DND-41 (cell line): ENCODE measurements at regions not wholly inside any gene's neighbourhood (a gene's known extent, or its start where the extent isn't known, plus 50 kb on each side); places are given as distances from the start of the nearest gene placed in this dataset.

Experiments used
- ATAC-seq: fragments of 200-7000 bp; cut with Tn5 transposase; 3 replicates; pipeline ENCODE4 v1.9.1; 2021; ENCODE audit warnings: low read depth; ENCODE audit not compliant: insufficient read depth
- DNase-seq: peaks from one replicate; pipeline ENCODE4 v3.0.0-alpha.2; 2020
- H2AFZ ChIP-seq: 2 replicates; pipeline ENCODE4 v1.6.0; 2012; ENCODE audit warnings: low read depth, low read length
- H3K27ac ChIP-seq: 2 replicates; pipeline ENCODE4 v1.5.1; 2012; ENCODE audit warnings: low read length, inconsistent platforms
- H3K27me3 ChIP-seq: fragments of 200-600 bp; sonication (generic); 2 replicates; pipeline ENCODE4 v1.6.0; 2012; ENCODE audit warnings: low read length, mild to moderate bottlenecking, inconsistent platforms; ENCODE audit not compliant: insufficient read depth, poor library complexity
- H3K36me3 ChIP-seq: 2 replicates; pipeline ENCODE4 v1.5.1; 2012; ENCODE audit warnings: low read length, inconsistent platforms; ENCODE audit not compliant: insufficient read depth
- H3K4me1 ChIP-seq: 2 replicates; pipeline ENCODE4 v1.5.1; 2012; ENCODE audit warnings: mild to moderate bottlenecking, low read length; ENCODE audit not compliant: insufficient read depth
- H3K4me2 ChIP-seq: 2 replicates; pipeline ENCODE4 v1.6.0; 2012; ENCODE audit warnings: mild to moderate bottlenecking, moderate library complexity, low read length, inconsistent platforms; ENCODE audit not compliant: insufficient read depth
- H3K4me3 ChIP-seq, 2 experiments: fragments of 200-600 bp in 1 of 2; shearing (Covaris generic) in 1 of 2; 2 replicates each; pipeline ENCODE4 v1.5.1; 2012 to 2016; ENCODE audit warnings: inconsistent platforms in 2 of 2, low read length in 2 of 2, mild to moderate bottlenecking in 2 of 2, low read depth in 1 of 2, moderate library complexity in 1 of 2
- H3K79me2 ChIP-seq: 2 replicates; pipeline ENCODE4 v1.6.0; 2012; ENCODE audit warnings: low read length, inconsistent platforms; ENCODE audit not compliant: insufficient read depth
- H3K9ac ChIP-seq: 2 replicates; pipeline ENCODE4 v1.6.0; 2012; ENCODE audit warnings: low read depth, mild to moderate bottlenecking, inconsistent platforms, low read length, moderate library complexity
- H3K9me3 ChIP-seq: 2 replicates; pipeline ENCODE4 v1.5.1; 2012; ENCODE audit warnings: low read length, moderate library complexity, mild to moderate bottlenecking, inconsistent platforms; ENCODE audit not compliant: insufficient read depth, severe bottlenecking
- H4K20me1 ChIP-seq: 2 replicates; pipeline ENCODE4 v1.6.0; 2012; ENCODE audit warnings: low read length; ENCODE audit not compliant: insufficient read depth
- EZH2 ChIP-seq: IDR thresholded peaks from 3 replicates; pipeline ENCODE4 v1.6.1; 2012; ENCODE audit warnings: borderline replicate concordance, low read depth, mild to moderate bottlenecking, moderate library complexity, low read length, inconsistent platforms; ENCODE audit not compliant: severe bottlenecking
- TF ChIP-seq, protein P1 (sequence below): IDR thresholded peaks from 2 replicates; pipeline ENCODE4 v1.5.1; 2012; ENCODE audit warnings: borderline replicate concordance, low read length, moderate library complexity, mild to moderate bottlenecking; ENCODE audit not compliant: poor library complexity, severe bottlenecking; ENCODE audit errors: extremely low read depth

- Histone ChIP-seq H3K4me3 (no peak overlapping the region), H3K9ac (no peak overlapping the region), H3K4me2 (no peak overlapping the region), H3K27ac (no peak overlapping the region), H3K36me3 (no peaks in the 10 kb centered on the region), H3K4me1 (no peaks in the 10 kb centered on the region), H3K79me2 (no peaks in the 10 kb centered on the region), H3K27me3 (no peaks in the 10 kb centered on the region), H3K9me3 (no peaks in the 10 kb centered on the region), H2AFZ (no peak overlapping the region), H4K20me1 (no peaks in the 10 kb centered on the region)
- no peak for DNase-seq
- TF ChIP-seq, protein P1, sequence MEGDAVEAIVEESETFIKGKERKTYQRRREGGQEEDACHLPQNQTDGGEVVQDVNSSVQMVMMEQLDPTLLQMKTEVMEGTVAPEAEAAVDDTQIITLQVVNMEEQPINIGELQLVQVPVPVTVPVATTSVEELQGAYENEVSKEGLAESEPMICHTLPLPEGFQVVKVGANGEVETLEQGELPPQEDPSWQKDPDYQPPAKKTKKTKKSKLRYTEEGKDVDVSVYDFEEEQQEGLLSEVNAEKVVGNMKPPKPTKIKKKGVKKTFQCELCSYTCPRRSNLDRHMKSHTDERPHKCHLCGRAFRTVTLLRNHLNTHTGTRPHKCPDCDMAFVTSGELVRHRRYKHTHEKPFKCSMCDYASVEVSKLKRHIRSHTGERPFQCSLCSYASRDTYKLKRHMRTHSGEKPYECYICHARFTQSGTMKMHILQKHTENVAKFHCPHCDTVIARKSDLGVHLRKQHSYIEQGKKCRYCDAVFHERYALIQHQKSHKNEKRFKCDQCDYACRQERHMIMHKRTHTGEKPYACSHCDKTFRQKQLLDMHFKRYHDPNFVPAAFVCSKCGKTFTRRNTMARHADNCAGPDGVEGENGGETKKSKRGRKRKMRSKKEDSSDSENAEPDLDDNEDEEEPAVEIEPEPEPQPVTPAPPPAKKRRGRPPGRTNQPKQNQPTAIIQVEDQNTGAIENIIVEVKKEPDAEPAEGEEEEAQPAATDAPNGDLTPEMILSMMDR: no peak
- TF ChIP-seq EZH2: no peak
- no peak for ATAC-seq
Measured at GRCh38 chr15:67977414-67978089, 76.6 kb upstream of the PIAS1 start.

GRCh38 chr15:67979281-67979680 is 74.8 kb upstream of the PIAS1 start:
- no peaks in the 10 kb centered on the region for H3K4me1 ChIP-seq
- no peaks in the 10 kb centered on the region for H3K27me3 ChIP-seq
- H3K9me3 ChIP-seq: no peaks in the 10 kb centered on the region
- no peaks in the 10 kb centered on the region for H3K36me3 ChIP-seq
- H2AFZ ChIP-seq: no peak overlapping the region
- no peaks in the 10 kb centered on the region for H4K20me1 ChIP-seq
- H3K9ac ChIP-seq: no peak overlapping the region
- no peak for DNase-seq
- no peaks in the 10 kb centered on the region for H3K79me2 ChIP-seq
- no peak for TF ChIP-seq EZH2
- TF ChIP-seq, protein P1: no peak
- no peak overlapping the region for H3K27ac ChIP-seq
- no peak for ATAC-seq
- H3K4me3 ChIP-seq: no peak overlapping the region
- H3K4me2 ChIP-seq: no peak overlapping the region

- no peak for DNase-seq
- H3K9me3 ChIP-seq: no peaks in the 10 kb centered on the region
- no peak overlapping the region for H3K4me2 ChIP-seq
- ATAC-seq: no peak
- no peak overlapping the region for H3K4me3 ChIP-seq
- H3K27me3 ChIP-seq: no peaks in the 10 kb centered on the region
- no peak overlapping the region for H3K27ac ChIP-seq
- no peak overlapping the region for H3K9ac ChIP-seq
- no peaks in the 10 kb centered on the region for H3K4me1 ChIP-seq
- no peak overlapping the region for H2AFZ ChIP-seq
- no peaks in the 10 kb centered on the region for H3K36me3 ChIP-seq
- H3K79me2 ChIP-seq: no peaks in the 10 kb centered on the region
- no peaks in the 10 kb centered on the region for H4K20me1 ChIP-seq
- TF ChIP-seq EZH2: no peak
Measured at GRCh38 chr15:67980171-67980570, 73.9 kb upstream of the PIAS1 start.

DNA sequence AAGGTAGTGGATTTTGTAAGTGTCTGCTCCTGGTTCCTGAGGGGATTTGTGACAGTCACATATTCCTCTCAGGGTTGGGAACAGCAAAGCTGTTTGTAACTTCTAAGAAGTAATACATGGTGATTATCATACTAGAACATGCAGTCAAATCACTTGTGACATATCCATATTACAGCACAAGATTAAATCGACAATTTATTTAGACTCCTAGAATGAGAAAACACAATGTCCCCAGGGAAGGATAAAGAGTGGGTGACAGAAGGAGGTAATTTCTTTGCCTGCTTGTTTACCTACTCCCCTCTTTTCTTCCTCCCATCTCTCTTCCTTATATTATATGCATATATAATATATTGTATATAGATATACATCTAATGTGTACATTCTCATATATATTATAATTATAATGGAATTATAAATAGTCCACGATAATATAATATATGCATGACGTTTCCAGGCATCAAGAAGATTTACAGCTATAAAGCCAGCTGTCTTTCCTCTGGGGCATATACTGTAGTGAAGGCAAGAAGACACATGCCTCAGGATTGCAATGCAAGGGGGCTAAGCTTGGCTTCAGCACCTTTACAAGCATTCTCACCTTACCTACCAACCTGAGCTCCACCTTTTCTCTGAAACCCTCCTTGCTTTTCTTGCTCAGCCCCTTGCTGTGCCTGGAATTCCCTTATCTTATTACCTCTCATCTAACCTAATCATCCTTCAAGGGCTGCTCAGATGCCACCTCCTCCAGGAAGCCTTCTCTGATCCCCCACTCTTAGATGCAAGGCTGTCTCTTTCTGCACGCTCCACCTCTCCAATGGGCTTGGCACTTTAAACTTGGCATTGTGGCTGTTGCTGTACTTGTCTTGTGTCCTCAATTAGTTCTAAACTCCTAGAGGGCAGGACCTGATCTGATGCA is 73.1 kb upstream of the PIAS1 start:
- Histone ChIP-seq H3K27me3 (no peaks in the 10 kb centered on the region), H3K27ac (no peak overlapping the region), H2AFZ (no peak overlapping the region), H3K4me3 (no peak overlapping the region), H3K4me1 (no peaks in the 10 kb centered on the region), H3K9me3 (no peaks in the 10 kb centered on the region), H3K4me2 (no peak overlapping the region), H3K36me3 (no peaks in the 10 kb centered on the region), H3K79me2 (no peaks in the 10 kb centered on the region), H3K9ac (no peak overlapping the region), H4K20me1 (no peaks in the 10 kb centered on the region)
- TF ChIP-seq, protein P1: no peak
- TF ChIP-seq EZH2: no peak
- ATAC-seq (no peak), DNase-seq (no peak)
